Activated CD8-positive, alpha-beta memory T cell treated with anti-CD3 and anti-CD28 coated beads, Interleukin-2, amount 50 U/mL, for 24 hours (primary cell): ENCODE measurements at regions not wholly inside any gene's neighbourhood (a gene's known extent, or its start where the extent isn't known, plus 50 kb on each side); places are given as distances from the start of the nearest gene placed in this dataset.

Experiments
- DNase-seq: peaks from one replicate; pipeline ENCODE4 v3.0.0-alpha.2; 2020; ENCODE audit errors: extremely low read depth

DNA sequence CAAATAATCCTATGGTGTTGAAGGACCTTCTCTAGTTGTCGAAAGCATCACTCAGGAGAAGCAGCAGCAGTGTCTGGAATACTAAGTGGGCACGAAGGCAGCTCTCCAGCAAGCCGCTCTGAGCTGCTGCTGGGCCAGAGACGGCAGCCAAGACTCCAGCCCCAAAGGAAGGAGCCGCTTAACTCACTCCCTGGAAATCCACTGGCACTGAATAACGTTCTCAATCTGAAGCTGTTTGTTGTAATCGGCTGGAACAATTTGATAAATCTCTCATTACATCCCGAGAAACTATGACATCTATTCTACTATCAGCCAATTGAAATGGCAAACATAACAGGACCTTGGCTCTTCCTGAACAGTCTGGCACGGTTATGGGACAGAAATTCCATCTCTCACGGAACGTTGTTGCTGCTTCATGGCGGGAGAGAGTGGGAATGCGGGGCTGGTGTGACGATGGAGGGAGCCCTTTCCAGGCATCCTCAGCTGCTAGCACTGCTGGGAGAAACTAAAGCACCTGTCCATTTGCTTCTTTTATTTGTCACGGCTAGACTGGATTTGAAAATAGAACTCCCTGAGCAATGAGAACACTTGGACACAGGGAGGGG, 331.5 kb upstream of the RNF32 start:
- no peak for DNase-seq

DNA sequence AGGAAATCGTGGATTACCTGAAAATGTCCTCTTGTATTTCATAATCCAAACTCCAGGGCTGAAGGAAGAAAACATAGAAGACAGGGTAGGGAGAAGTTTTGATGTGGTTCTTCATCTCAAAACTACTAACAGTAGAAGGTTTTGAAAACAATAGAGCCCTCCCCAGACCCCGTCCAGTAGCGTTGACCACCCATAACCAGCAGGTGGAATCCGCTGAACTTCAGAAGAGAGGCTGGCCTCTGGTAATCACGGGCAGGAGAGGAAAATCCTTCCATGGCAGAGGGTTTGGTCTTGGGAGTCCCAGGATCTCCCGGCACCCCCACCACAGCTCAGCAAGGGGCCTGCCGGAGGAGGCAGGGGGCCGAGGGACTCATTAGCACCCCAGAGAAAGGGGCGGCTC, 333.4 kb upstream of the RNF32 start:
- no peak for DNase-seq

- DNase-seq, result no peak
Measured at GRCh38 chr7:156305351-156305750, 335.2 kb upstream of the RNF32 start.

- no peak for DNase-seq
Measured at GRCh38 chr7:156282816-156283215, 357.8 kb upstream of the RNF32 start.

DNA sequence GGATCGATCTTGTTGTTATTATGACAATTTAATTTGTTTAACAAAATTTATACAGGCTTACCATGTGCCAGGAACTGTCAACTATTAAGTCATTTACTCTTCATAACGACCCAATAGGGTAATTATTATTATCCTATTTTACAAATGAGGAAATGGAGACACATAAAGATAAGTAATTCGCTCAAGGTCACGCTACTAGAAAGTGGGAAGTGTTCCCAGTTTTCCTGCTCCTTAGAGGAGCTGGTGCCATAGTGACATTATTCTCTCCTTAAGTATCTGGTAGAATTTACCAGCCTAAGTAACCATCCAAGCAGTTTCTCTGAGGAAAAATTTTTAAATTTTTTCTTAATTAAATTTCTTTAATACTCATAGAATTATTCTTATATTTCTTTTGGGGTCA, 360.9 kb upstream of the RNF32 start:
- no peak for DNase-seq

GRCh38 chr7:156275292-156275691, 365.3 kb upstream of the RNF32 start:
- no peak for DNase-seq

DNA sequence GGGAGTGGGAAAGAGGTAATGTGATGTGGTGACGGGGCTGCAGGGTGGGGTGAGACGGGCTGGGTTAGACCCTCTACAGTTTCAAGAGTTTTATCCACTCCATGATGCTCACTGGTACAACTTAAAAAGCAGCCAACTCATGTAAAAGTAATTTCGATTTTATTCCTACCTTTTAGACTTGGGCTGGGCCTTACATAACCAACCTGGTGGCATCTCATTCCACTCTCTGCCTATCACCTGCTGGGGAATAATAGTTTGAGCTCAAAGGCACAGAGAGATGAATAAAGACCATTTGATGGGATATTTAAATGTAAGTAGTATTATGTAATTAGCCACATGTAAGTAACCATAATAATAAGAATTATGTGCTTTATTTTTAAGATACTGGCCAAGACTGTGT, 366.0 kb upstream of the RNF32 start:
- DNase-seq, result no peak

DNA sequence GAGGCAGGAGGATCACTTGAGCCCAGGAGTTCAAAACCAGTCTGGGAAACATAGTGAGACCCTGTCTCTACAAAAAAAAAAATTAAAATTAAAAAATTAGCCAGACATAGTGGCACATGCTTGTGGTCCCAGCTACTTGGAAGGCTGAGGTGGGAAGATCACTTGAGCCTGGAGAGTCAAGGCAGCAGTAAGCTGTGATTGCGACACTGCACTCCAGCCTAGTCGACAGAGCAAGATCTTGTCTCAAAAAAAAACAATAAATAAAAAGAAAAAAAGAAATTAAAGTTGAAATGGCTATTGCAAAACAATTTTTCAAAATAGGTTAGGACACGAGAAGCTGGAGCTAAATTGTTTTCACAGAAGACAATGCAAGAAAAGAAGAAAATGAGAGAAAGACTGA, 379.0 kb upstream of the RNF32 start:
- no peak for DNase-seq

GRCh38 chr7:156257904-156258303, 382.7 kb upstream of the RNF32 start:
- DNase-seq, result no peak

DNA sequence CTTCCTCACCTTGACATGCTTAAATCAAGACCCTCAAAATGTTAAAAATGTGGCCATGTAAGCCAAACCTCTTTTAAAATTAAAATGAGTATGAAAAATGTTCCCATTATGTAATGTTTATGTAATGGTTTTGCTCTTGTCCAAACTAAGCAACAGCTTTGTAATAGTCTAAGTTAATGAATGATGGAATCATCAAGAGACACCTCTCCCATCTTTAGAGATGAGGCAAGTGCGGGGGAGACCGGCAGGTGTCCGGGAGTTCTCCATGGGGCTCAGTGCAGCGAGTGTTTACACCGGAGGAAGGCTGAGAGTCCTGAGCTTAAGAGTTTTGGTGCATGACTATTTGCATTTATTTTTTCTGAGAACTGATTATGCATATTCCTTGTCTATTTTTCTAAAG, 384.9 kb upstream of the RNF32 start:
- DNase-seq, result no peak

DNA sequence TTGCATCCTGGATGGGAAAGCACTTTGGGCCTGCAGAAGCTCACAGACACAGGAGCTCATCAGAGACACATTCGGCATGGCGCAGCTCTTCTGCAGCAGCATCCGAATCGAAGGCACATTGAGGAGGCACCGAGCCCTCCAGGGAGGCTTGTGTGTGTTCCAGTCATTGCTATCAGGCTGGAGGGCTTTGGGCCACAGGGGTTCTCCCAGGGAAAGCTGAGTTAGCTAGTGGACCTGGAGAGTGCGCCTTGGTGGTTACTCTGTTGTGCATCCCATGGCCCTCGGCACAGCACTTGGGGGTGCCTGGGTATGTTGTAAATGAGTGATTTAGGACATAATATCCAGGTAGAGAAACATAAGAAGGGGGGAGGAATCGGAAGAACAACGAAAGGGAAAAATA, 388.7 kb upstream of the RNF32 start:
- no peak for DNase-seq

DNA sequence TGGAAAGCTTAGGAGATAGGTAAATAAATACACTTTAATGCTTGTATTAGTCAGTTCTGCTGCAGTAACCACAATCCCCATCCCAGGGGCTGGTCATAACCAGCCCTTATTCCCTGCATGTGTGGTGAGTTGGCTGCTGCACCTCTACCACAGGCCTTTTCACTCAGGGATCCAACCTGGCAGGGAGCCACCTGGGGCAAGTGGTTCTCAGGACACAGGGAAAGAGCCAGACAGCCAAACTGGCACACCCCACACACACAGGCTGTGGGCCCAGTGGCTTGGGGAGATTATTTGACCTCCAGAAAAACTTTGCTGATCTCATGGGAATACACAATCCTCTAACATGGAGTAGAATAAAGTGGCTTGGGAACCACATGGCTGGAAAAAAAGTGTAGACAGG, 400.0 kb upstream of the RNF32 start:
- no peak for DNase-seq

- DNase-seq, result no peak
Measured at GRCh38 chr7:156238366-156239133, 402.0 kb upstream of the RNF32 start.

GRCh38 chr7:156237614-156238013, 403.0 kb upstream of the RNF32 start:
- DNase-seq, result no peak

- no peak for DNase-seq
Measured at GRCh38 chr7:156236936-156237599, 403.5 kb upstream of the RNF32 start.

- DNase-seq, result no peak
Measured at GRCh38 chr7:156236181-156236889, 404.2 kb upstream of the RNF32 start.

DNA sequence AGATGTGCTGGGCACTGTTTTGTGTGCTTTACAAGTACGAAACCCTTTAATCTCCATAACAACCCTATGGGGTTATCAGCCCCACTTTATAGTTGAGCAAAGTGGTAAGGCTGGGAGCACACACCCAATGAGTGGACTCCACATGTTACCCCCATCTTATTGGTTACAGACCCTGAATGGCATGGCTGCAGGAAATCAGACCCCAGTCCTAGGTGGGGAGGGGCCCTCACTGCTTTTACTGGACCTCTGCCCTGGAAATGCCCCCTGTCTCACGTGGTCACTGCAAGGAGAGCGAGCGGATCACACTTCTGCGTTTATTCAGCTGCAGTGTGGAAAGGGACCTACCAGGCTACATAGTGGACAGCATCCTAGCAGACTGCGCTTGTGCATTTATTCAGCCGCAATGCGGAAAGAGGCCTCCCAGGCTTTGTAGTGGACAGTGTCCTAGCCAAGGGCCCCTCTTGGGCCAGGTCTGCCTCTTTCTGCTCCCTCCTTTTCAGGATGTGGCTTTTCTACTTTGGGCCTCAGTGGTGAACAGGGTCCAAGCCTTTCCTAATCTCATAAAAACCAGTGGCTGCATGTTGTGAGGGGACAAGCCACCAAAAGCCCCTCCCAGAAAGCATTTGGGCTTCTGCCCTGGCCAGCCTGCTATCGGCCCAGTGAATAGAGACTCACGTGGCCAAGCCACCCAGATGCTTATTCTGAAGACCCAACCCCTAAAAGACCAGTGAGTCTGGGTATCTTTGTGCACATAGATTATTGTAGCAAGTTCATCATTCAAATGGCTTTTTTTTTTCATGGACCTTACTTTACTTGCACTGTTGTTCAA, 405.7 kb upstream of the RNF32 start:
- no peak for DNase-seq

- DNase-seq, result no peak
Measured at GRCh38 chr7:156234192-156234591, 406.4 kb upstream of the RNF32 start.

GRCh38 chr7:156232931-156233705, 407.5 kb upstream of the RNF32 start:
- DNase-seq, result no peak

- no peak for DNase-seq
Measured at GRCh38 chr7:156230576-156230975, 410.0 kb upstream of the RNF32 start.

DNA sequence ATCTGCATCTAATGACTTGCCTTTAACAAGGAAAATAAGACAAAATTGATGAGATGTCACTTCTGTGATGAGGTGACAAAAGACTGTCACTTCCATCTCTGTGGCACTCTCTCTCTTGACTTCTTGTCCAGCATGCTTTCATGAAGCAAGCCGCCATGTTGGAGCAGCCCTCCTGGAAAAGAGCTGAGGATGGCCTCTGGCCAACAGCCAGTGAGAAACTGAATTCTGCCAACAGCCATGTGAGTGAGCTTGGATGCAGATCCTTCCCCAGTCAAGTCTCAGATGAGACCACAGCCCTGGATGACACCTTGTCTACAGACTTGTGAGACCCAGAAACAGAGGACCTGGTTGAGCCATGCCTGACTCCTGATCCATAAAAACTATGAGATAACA, 412.6 kb upstream of the SHH start:
- no peak for DNase-seq
